ENCODE measurements at regions not wholly inside any gene's neighbourhood (a gene's known extent, or its start where the extent isn't known, plus 50 kb on each side); places are given as distances from the start of the nearest gene placed in this dataset.

DNA sequence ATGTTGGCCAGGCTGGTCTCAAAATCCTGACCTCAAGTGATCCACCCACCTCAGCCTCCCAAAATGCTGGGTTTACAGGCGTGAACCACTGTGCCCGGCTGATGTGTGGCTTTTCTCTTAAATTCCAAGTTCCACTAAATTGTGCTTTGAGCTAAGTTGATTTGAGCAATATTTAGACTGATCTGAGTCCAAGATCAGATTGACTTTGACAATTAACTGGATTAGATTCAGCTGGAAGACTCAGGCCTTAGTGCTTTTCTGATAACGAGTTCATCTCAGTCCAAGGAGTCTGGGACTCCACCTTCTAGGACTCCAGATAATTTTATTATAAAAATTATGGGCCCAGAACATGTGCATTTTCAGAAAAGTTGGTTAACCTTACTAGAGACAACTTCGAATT is 94.4 kb upstream of the FAM174B start:
- TF ChIP-seq, protein P1, sequence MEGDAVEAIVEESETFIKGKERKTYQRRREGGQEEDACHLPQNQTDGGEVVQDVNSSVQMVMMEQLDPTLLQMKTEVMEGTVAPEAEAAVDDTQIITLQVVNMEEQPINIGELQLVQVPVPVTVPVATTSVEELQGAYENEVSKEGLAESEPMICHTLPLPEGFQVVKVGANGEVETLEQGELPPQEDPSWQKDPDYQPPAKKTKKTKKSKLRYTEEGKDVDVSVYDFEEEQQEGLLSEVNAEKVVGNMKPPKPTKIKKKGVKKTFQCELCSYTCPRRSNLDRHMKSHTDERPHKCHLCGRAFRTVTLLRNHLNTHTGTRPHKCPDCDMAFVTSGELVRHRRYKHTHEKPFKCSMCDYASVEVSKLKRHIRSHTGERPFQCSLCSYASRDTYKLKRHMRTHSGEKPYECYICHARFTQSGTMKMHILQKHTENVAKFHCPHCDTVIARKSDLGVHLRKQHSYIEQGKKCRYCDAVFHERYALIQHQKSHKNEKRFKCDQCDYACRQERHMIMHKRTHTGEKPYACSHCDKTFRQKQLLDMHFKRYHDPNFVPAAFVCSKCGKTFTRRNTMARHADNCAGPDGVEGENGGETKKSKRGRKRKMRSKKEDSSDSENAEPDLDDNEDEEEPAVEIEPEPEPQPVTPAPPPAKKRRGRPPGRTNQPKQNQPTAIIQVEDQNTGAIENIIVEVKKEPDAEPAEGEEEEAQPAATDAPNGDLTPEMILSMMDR (IDR thresholded peaks at IDR 0.05): no peak
- no peak for TF ChIP-seq EP300 (IDR thresholded peaks at IDR 0.05)
- TF ChIP-seq POLR2A (IDR thresholded peaks at IDR 0.05; ENCODE audit: low read depth): no peak

Data from esophagus muscularis mucosa (tissue), 4 donors.